ENCODE measurements at regions not wholly inside any gene's neighbourhood (a gene's known extent, or its start where the extent isn't known, plus 50 kb on each side); places are given as distances from the start of the nearest gene placed in this dataset.

DNA sequence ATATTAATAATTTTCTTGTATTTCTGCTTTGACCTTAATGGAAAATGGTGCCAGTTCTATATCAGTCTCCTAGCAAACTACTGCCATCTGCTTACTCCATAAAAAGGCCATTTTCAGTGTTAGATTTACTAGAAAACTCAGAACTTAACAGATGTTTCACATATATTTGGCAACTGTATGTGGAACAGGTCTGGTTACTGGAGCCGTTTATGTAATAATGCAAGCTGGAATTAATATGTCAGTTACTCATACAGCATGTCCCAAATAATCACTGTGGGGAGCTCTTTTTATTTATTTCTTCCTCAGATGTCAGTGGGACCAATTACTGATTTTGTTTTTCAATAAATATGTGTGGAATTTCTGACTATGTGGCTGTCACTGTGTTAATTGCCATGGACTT, 1247.6 kb downstream of the CNTNAP5 start:
- intact Hi-C loops (cut with micrococcal nuclease; ENCODE audit: unreplicated experiment), result no loop called here
- DNase-seq (ENCODE audit: low spot score) (no peak), FAIRE-seq (no peak), ATAC-seq (no peak)
- Histone ChIP-seq H3K4me2 (ENCODE audit: low read depth, low read length) (no peak overlapping the region), H3K4me1 (ENCODE audit: insufficient read depth, low read length) (no peaks in the 10 kb centered on the region), H3K9me3 (ENCODE audit: low read length) (peaks cover 73% of the 10 kb centered on the region), H3K9ac (ENCODE audit: insufficient read depth, low read depth, low read length) (no peak overlapping the region), H2AFZ (ENCODE audit: low read length) (no peak overlapping the region), H3K79me2 (ENCODE audit: insufficient read depth, low read length) (no peaks in the 10 kb centered on the region), H3K27ac (ENCODE audit: extremely low read length, insufficient read depth, low read length) (no peak overlapping the region), H3K4me3 (replicated peaks in 1 of 3; ENCODE audit: insufficient read depth in 1 of 3, low read depth in 2 of 3, low read length in 3 of 3) (no peak overlapping the region), H4K20me1 (ENCODE audit: insufficient read depth, low read length) (no peaks in the 10 kb centered on the region), H3K27me3 (ENCODE audit: control insufficient read depth in 1 of 2, insufficient read depth in 2 of 2, low read length in 2 of 2) (no peaks in the 10 kb centered on the region), H3K36me3 (replicated peaks in 1 of 2; ENCODE audit: control insufficient read depth in 1 of 2, insufficient read depth in 2 of 2, low read length in 2 of 2) (no peaks in the 10 kb centered on the region)
- CTCF ChIA-PET (ENCODE audit: low intra/inter-chr PET ratio, low total read pairs), result no interaction called here
- no TSS peak for BruUV-seq (replicated peaks)
- TF ChIP-seq TP53 (CRISPR knock-in tag; conservative IDR thresholded peaks at IDR 0.05) (no peak), ZNF660 (CRISPR knock-in tag; IDR thresholded peaks at IDR 0.05; ENCODE audit: borderline replicate concordance, low read depth) (no peak), ZNF101 (CRISPR knock-in tag; IDR thresholded peaks at IDR 0.05; ENCODE audit: borderline replicate concordance, low read depth) (no peak)
- POLR2A ChIA-PET, result no interaction called here
- 6% methylated on average over 1 of the region's 1 CpG for WGBS (ENCODE audit: low lambda C conversion rate)
- in situ Hi-C loops (cut with HindIII; ENCODE audit: extremely low pct_ligation_motif_present, low pct_unique_long_range_greater_than_20kb), result no loop called here

DNA sequence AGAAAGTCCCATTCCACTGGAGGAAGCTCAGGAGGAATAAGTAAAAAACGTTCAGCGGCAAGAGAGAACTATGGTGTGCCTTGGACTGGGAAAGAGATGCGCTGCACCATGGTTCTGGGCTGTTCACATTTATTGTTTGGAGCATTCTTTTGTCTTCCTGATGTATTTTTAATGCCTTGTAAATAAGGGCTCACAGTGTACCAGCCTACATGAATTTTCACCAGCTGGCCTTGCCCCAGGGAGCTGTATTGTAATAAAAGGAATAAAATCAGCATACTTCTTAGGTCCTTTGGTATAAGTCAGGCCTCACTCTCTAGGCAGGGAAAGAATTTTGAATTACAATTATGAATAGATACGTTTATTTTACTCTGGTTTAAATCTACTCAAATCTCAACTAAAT, 1249.6 kb downstream of the CNTNAP5 start:
- intact Hi-C loops (cut with micrococcal nuclease; ENCODE audit: unreplicated experiment), result no loop called here
- TF ChIP-seq GTF3A (CRISPR knock-in tag; conservative IDR thresholded peaks at IDR 0.05) (no peak), ZNF432 (CRISPR knock-in tag; IDR thresholded peaks at IDR 0.05; ENCODE audit: borderline replicate concordance) (no peak), ZNF17 (CRISPR knock-in tag; IDR thresholded peaks at IDR 0.05) (no peak), ZNF274 (CRISPR knock-in tag; IDR thresholded peaks at IDR 0.05) (no peak), TP53 (CRISPR knock-in tag; conservative IDR thresholded peaks at IDR 0.05) (no peak), SOX6 (IDR thresholded peaks at IDR 0.05) (no peak), SOX6 (CRISPR knock-in tag; IDR thresholded peaks at IDR 0.05) (no peak), PCBP1 (IDR thresholded peaks at IDR 0.05; ENCODE audit: borderline replicate concordance, low read depth, low read length) (no peak), TBL1XR1 (IDR thresholded peaks at IDR 0.05; ENCODE audit: borderline replicate concordance, low read length, partially characterized antibody) (no peak), ZNF577 (CRISPR knock-in tag; IDR thresholded peaks at IDR 0.05; ENCODE audit: borderline replicate concordance, low read depth) (no peak)
- TF ChIP-seq, protein P1, sequence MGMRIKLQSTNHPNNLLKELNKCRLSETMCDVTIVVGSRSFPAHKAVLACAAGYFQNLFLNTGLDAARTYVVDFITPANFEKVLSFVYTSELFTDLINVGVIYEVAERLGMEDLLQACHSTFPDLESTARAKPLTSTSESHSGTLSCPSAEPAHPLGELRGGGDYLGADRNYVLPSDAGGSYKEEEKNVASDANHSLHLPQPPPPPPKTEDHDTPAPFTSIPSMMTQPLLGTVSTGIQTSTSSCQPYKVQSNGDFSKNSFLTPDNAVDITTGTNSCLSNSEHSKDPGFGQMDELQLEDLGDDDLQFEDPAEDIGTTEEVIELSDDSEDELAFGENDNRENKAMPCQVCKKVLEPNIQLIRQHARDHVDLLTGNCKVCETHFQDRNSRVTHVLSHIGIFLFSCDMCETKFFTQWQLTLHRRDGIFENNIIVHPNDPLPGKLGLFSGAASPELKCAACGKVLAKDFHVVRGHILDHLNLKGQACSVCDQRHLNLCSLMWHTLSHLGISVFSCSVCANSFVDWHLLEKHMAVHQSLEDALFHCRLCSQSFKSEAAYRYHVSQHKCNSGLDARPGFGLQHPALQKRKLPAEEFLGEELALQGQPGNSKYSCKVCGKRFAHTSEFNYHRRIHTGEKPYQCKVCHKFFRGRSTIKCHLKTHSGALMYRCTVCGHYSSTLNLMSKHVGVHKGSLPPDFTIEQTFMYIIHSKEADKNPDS (CRISPR knock-in tag; IDR thresholded peaks at IDR 0.05), result no peak
- TF ChIP-seq, protein P2, sequence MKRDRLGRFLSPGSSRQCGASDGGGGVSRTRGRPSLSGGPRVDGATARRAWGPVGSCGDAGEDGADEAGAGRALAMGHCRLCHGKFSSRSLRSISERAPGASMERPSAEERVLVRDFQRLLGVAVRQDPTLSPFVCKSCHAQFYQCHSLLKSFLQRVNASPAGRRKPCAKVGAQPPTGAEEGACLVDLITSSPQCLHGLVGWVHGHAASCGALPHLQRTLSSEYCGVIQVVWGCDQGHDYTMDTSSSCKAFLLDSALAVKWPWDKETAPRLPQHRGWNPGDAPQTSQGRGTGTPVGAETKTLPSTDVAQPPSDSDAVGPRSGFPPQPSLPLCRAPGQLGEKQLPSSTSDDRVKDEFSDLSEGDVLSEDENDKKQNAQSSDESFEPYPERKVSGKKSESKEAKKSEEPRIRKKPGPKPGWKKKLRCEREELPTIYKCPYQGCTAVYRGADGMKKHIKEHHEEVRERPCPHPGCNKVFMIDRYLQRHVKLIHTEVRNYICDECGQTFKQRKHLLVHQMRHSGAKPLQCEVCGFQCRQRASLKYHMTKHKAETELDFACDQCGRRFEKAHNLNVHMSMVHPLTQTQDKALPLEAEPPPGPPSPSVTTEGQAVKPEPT (CRISPR knock-in tag; IDR thresholded peaks at IDR 0.05; ENCODE audit: low read depth), result no peak
- in situ Hi-C loops (cut with HindIII; ENCODE audit: extremely low pct_ligation_motif_present, low pct_unique_long_range_greater_than_20kb), result no loop called here
- H3K36me3 ChIP-seq (replicated peaks in 1 of 2; ENCODE audit: control insufficient read depth in 1 of 2, insufficient read depth in 2 of 2, low read length in 2 of 2), result no peaks in the 10 kb centered on the region
- H3K27me3 ChIP-seq (ENCODE audit: control insufficient read depth in 1 of 2, insufficient read depth in 2 of 2, low read length in 2 of 2), result no peaks in the 10 kb centered on the region
- no peak overlapping the region for H3K4me3 ChIP-seq (replicated peaks in 1 of 3; ENCODE audit: insufficient read depth in 1 of 3, low read depth in 2 of 3, low read length in 3 of 3)
- no peak for DNase-seq (ENCODE audit: low spot score)
- ChIA-PET POLR2A (no interaction called here), CTCF (ENCODE audit: low intra/inter-chr PET ratio, low total read pairs) (no interaction called here)
- ATAC-seq, result no peak
- 12% methylated on average over 4 of the region's 4 CpGs for WGBS (ENCODE audit: low lambda C conversion rate)
- H3K79me2 ChIP-seq (ENCODE audit: insufficient read depth, low read length), result no peaks in the 10 kb centered on the region
- FAIRE-seq, result no peak
- H4K20me1 ChIP-seq (ENCODE audit: insufficient read depth, low read length), result no peaks in the 10 kb centered on the region
- BruUV-seq (replicated peaks), result no TSS peak
- H3K9ac ChIP-seq (ENCODE audit: insufficient read depth, low read depth, low read length), result no peak overlapping the region
- H2AFZ ChIP-seq (ENCODE audit: low read length), result no peak overlapping the region
- no peak overlapping the region for H3K27ac ChIP-seq (ENCODE audit: extremely low read length, insufficient read depth, low read length)
- H3K4me2 ChIP-seq (ENCODE audit: low read depth, low read length), result no peak overlapping the region
- no peaks in the 10 kb centered on the region for H3K4me1 ChIP-seq (ENCODE audit: insufficient read depth, low read length)
- H3K9me3 ChIP-seq (ENCODE audit: low read length), result peaks cover 78% of the 10 kb centered on the region

All from HepG2 (cell line).